ENCODE measurements at regions not wholly inside any gene's neighbourhood (a gene's known extent, or its start where the extent isn't known, plus 50 kb on each side); places are given as distances from the start of the nearest gene placed in this dataset.

DNA sequence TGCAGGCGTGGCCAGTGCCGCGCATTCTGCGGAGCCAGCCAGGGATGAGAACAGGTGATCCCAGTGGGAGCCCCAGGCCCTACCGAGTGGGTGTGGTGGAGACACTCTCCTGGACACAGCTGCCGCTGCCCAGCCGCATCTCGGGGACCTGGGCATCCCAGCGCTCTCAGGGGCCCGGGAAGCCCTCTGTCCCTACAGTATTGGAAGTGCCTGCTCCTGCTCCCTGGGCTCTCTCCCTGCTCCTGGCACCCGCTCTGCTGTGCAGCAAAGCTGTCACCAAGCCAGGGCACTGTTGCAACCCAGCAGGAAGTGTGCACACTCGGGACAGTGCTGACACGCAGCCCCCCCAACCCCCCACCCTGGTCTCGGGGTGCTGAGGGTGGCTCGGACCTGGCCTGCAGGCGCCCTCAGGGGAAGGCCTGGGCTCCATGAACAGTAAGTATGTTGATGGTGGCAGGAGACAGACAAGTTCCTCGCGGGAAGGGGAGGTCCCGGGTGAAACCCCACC, 1177.4 kb upstream of the GBE1 start:
- no peak for DNase-seq

DNA sequence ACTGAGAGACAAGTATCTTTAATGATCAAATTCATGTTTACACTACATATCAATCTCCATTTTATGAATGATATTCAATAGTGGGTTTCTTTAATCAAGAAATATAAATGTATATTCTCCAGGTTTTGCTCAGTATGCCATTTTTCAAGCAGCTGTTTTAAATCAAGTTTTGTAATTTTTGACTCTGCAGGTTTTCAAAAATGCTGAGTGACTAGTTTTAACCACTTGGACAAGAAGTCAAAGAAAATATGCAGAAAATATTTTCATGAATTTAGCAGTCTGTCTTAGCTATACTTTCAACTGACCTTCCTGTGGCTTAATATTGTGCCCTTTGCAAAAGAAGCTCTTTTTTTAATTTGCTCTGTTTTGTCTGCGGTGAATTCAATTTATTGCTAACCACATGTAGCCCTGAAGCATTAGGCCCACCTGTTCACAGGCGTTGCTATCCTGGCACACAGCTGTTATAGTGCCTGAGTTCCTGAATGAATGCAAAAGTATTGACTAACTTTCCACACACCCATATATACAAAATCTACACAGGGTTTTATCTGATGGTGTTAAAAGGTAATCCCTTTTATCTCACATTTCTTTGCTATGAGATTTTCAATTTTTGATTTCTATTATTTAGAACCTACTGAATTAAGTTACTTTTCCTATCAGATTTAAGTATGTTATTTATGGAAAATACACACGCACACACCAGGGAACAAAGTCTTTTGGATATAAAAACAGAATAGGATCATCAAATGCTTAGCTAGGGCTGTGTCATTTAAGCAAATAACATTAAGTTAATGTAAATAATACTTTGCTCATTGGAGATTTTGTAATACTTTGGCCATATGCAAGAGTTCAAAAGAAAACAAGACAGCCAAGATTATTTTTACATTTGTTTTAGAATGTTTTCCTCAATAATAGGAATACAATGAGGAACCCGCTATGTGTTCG, 1166.1 kb upstream of the GBE1 start:
- peak in 1 of 2 experiments; percentile 29 for DNase-seq

DNA sequence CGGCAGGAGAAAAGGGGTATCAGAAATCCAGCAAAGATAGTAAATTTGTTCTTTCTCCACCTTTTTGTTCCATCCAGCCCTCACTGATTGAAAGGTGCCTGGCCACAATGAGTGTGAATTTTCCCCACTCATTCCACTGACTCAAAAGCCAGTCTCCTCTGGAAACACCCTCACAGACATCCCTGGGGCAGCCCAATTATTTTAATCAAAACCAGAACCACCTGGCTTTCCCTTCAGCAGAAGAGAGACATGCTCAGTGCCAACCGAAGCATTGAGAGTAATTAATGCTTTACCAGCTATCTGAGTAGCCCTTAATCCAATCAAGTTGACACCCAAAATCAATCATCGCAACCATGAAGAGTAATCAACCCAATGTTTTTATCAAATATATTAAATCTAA, 1129.6 kb upstream of the GBE1 start:
- peak in 1 of 2 experiments; percentile 7 for DNase-seq

- DNase-seq = no peak
These were observed 1121.6 kb upstream of the GBE1 start for GRCh38 chr3:82883072-82883471.

DNA sequence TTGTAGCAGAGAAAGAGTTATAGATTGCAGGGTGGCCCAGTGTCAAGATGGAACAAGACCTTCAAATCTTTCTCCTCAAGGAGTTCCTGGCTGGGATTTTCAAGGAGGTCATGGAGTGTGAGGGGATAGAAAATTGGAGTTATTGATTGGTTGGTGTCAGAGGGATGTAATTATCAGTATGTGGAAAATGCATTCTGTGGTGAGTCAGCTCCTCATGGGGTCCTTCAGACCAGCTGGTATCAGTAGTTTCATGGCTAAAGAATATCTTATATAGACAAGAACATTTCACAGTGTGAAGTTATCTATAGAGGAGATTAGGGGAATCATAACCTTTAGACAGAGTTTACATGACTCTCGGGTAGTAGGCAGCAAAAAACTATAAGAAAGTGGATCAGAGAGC, 1114.0 kb upstream of the GBE1 start:
- DNase-seq = no peak

GRCh38 chr3:82839871-82840270, 1078.4 kb upstream of the GBE1 start:
- DNase-seq = no peak

GRCh38 chr3:82834098-82834497, 1072.7 kb upstream of the GBE1 start:
- DNase-seq = no peak

- DNase-seq = no peak
These were observed 1063.0 kb upstream of the GBE1 start for GRCh38 chr3:82824491-82824890.

- no peak for DNase-seq
These were observed 1054.6 kb upstream of the GBE1 start for GRCh38 chr3:82816086-82816485.

DNA sequence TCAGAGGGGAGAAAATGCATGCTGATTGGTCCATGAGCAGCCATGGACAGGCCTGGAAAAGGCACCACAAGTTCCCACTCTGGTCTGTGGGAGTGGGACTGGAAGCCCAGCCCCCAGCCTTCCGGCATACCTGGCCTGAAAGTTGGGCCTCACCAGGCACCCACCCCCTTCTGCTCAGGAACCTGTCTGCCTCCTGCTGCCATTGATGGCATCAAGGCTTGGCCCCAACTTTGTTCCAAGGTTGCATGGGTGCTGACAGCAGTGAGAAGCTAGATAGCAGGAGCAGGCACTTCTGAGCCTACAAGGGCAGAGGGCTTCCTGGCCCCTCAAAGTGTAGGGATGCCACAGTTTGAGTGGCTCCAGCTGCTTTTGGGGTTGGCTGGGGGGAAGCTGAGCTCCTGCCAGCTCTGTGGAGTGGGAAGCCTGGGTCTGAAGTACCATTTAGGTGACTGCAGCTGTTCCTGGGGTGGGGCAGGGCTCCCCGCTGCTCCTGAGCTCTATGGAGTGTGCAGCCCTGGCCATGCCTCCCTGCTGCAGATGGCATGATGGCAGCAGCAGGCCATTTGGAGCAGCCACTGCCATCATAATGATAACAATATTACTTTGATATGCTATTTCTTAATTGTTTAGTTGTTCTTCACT, 1054.1 kb upstream of the GBE1 start:
- DNase-seq = peak in 1 of 2 experiments; percentile 16

DNA sequence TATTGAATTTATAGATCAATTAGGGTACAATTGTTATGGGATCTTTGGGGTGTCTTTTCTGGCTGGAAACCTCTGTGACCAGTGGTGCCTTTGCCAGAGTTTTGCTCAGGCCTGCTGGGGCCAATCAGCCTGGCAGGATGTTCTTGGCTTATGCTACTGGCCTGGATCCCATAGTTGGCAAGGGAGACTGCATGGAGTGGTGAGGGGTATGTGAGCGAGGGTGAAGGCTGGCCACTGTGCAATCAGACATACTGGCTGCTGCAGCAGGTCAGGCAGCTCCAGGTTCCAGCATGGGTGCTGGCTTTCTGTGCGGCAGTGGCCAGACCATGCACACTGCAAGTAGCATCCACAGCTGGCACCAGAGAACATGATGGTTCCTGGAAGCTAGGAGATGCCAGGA, 1053.2 kb upstream of the GBE1 start:
- DNase-seq = no peak

GRCh38 chr3:82807781-82808180, 1046.3 kb upstream of the GBE1 start:
- DNase-seq = no peak

DNA sequence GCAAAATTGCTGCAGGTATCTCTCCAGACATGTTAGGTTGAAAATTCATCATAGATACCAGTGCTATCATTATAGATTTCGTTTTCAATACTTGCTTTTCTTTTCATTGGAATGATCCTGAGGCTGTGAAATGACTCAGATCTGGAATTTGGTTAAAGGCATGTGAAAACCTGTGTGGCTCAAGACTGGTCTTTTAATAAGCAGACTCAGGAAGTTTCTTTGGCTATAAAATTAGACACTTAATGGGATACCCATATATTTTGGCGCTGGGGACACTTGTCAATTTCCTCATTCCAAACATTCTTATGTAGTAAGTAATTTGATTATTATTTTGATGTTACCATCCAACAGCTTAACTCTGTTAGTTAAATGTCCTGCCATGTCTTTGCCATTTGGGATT, 1041.1 kb upstream of the GBE1 start:
- no peak for DNase-seq

GRCh38 chr3:82800248-82800647, 1038.8 kb upstream of the GBE1 start:
- no peak for DNase-seq

- no peak for DNase-seq
These were observed 1035.3 kb upstream of the GBE1 start for GRCh38 chr3:82796765-82797164.

DNA sequence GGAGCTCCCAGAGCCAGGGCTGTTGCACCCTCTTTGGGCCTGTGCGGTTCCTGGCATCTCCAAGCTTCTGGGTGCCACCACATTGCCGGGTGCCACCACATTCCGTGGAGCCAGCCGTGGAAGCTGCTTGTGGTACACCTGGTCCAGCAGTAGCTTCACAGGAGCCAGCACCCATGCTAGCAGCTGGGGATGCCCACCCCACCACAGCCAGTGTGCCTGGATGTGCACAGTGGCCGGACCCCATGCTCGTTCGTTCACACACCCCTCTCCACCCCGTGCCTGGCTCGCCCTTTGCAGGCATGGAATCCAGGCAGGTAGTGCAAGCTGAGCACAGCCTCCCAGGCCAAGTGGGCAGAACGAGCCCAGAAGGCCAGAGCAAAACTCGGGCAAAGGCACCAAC, 1029.8 kb upstream of the GBE1 start:
- no peak for DNase-seq

- DNase-seq = no peak
These were observed 1029.1 kb upstream of the GBE1 start for GRCh38 chr3:82790307-82791097.

DNA sequence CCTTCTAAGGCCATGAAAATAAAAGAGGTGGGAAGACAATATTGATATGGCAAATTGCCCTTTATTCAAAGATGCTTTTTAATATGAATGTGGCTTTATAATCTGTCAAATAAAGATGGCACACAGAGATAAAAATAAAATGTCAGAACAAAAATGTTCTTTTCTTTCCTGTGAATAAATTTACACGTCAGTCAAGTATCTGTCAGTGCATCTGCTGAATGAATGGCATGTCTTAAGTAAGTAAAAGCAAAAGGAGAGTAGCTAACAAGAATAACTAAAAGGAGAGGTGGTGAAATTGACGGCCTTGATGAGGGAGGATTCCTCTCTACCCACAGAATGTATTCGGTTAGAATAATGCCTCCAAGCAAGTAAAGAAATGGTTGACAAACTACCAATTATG, 1021.7 kb upstream of the GBE1 start:
- DNase-seq = no peak

- DNase-seq = no peak
These were observed 1011.8 kb upstream of the GBE1 start for GRCh38 chr3:82773207-82773606.

DNA sequence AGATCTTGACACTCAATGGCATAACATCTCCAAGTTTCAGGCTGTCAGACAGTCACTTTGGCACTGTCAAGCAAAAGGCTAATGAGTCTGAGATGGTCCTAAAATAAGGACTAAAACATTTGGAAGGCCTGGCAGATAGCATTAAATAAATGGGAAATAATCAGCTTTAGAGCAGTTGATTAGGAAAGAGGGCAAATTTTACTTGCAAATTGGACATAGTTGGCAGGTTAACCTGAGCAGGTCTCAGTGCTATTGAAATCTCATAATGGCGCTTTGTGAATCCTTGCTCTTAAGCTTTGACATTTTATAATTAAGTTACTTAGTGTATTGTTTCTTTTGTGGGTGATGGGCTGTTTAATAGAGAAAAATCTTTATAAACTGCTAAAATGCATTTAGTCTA, 1003.1 kb upstream of the GBE1 start:
- DNase-seq = no peak

DNA sequence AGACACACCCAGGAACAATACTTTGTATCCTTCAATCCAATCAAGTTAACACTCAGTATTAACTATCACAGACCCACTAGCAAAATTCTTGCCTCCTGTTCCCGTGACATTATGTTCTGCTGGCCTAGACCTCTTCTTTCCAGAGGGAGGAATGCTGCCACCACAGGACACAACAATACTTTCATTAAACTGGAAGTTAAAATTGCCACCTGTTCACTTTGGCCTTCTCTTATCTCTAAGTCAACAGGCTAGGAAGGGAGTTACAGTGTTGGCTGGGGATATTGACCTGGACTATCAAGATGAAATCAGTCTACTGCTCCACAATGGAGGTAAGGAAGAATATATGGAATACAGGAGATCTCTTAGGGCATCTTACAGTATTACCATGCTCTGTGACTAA, 1000.4 kb upstream of the GBE1 start:
- no peak for DNase-seq

- DNase-seq = no peak
These were observed 984.1 kb upstream of the GBE1 start for GRCh38 chr3:82745544-82745943.

GRCh38 chr3:82743196-82743595, 981.8 kb upstream of the GBE1 start:
- no peak for DNase-seq

Data from NCI-H524 (cell line).